Stimulated activated naive CD8-positive, alpha-beta T cell treated with anti-CD3 and anti-CD28 coated beads, Interleukin-15, amount 100 ng/mL, for 72 hours (primary cell): ENCODE measurements at regions not wholly inside any gene's neighbourhood (a gene's known extent, or its start where the extent isn't known, plus 50 kb on each side); places are given as distances from the start of the nearest gene placed in this dataset.

Source experiments
- ATAC-seq: fragments of 150-1000 bp; cut with Tn5 transposase; 2 replicates; pipeline ENCODE4 v1.10.0; 2021; ENCODE audit warnings: mild to moderate bottlenecking, moderate library complexity
- DNase-seq, 2 donors: peaks; one replicate each; pipeline ENCODE4 v3.0.0; 2021 to 2022
- H3K27ac Mint-ChIP-seq, 2 donors: one replicate each; pipeline ENCODE4 v1.8.0; 2022; ENCODE audit warnings: mild to moderate bottlenecking in 2 of 2, mixed read lengths in 2 of 2, moderate library complexity in 2 of 2
- H3K27me3 Mint-ChIP-seq: one replicate; pipeline ENCODE4 v1.8.0; 2022; ENCODE audit warnings: mixed read lengths
- H3K4me1 Mint-ChIP-seq: one replicate; pipeline ENCODE4 v1.8.0; 2022; ENCODE audit warnings: mild to moderate bottlenecking, mixed read lengths
- H3K4me3 Mint-ChIP-seq, 2 donors: one replicate each; pipeline ENCODE4 v1.8.0; 2022; ENCODE audit warnings: mild to moderate bottlenecking in 2 of 2, mixed read lengths in 2 of 2, moderate library complexity in 1 of 2
- H3K9me3 Mint-ChIP-seq, 2 donors: one replicate each; pipeline ENCODE4 v1.8.0; 2022; ENCODE audit warnings: mixed read lengths in 2 of 2

GRCh38 chr3:164477403-164477802 lies 600.9 kb downstream of the SI start:
- Mint-ChIP-seq H3K4me3 (no peak overlapping the region), H3K27me3 (no peaks in the 10 kb centered on the region), H3K9me3 (peaks cover 0 to 12% of the 10 kb centered on the region in 2 donors), H3K4me1 (no peaks in the 10 kb centered on the region), H3K27ac (no peak overlapping the region)
- DNase-seq (no peak), ATAC-seq (no peak)

- no peak overlapping the region for H3K4me3 Mint-ChIP-seq
Measured at GRCh38 chr3:164476631-164477030, 601.7 kb downstream of the SI start.

DNA sequence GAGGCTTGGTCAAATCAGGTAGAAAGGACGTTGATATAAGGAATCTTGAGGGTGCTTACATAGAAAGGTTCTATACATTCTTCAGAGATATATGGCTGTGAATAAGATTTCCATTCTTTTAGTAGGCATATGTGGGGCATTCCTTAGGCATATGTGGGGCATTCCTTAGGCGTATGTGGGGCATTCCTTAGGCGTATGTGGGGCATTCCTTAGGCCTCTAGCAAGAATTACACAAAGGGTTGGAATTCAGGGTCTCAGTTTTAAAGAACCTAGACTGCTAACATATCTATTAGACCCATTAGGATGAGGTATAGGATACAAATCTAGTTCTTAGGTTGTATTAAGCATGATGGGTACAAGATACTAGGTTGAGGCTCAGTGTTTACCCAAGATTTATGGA lies 607.8 kb downstream of the SI start:
- H3K4me3 Mint-ChIP-seq: no peak overlapping the region

More at GRCh38 chr3:164476631-164477030, 601.7 kb downstream of the SI start:
- H3K4me1 Mint-ChIP-seq: no peaks in the 10 kb centered on the region
- DNase-seq (no peak), ATAC-seq (no peak)
- H3K27ac Mint-ChIP-seq: no peak overlapping the region
- H3K27me3 Mint-ChIP-seq: no peaks in the 10 kb centered on the region
- peaks cover 0 to 7% of the 10 kb centered on the region in 2 donors for H3K9me3 Mint-ChIP-seq

DNA sequence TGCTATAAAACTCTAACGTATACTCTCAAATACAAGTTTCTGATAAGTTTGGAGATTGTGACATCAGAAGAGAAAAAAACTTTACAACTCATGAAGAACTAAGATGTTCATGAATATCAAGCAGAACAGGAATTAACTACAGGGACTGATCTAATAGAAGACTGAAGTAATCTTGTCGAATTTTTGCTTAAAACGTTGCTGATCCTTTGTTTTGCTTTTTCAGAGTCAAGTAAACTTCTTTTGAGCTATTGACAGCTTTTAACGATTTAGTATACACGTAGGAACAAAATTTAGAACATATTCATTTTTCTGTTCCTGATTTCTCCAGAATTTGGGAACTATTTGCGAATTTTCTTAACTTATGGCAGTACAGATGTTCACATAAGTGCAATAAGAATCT lies 610.2 kb downstream of the SI start:
- Mint-ChIP-seq H3K27ac (no peak overlapping the region), H3K4me1 (no peaks in the 10 kb centered on the region), H3K4me3 (no peak overlapping the region), H3K9me3 (peaks cover 20 to 22% of the 10 kb centered on the region in 2 donors), H3K27me3 (no peaks in the 10 kb centered on the region)
- ATAC-seq (no peak), DNase-seq (no peak)

More for the DNA sequence above, 607.8 kb downstream of the SI start:
- Mint-ChIP-seq H3K4me1 (no peaks in the 10 kb centered on the region), H3K27ac (no peak overlapping the region), H3K27me3 (no peaks in the 10 kb centered on the region), H3K9me3 (peaks cover 17 to 22% of the 10 kb centered on the region in 2 donors)
- DNase-seq (no peak), ATAC-seq (no peak)

- Mint-ChIP-seq H3K27ac (no peak overlapping the region), H3K4me3 (no peak overlapping the region), H3K9me3 (peaks cover 20 to 22% of the 10 kb centered on the region in 2 donors), H3K27me3 (no peaks in the 10 kb centered on the region), H3K4me1 (no peaks in the 10 kb centered on the region)
- DNase-seq (no peak), ATAC-seq (no peak)
Measured at GRCh38 chr3:164467007-164467406, 611.3 kb downstream of the SI start.

DNA sequence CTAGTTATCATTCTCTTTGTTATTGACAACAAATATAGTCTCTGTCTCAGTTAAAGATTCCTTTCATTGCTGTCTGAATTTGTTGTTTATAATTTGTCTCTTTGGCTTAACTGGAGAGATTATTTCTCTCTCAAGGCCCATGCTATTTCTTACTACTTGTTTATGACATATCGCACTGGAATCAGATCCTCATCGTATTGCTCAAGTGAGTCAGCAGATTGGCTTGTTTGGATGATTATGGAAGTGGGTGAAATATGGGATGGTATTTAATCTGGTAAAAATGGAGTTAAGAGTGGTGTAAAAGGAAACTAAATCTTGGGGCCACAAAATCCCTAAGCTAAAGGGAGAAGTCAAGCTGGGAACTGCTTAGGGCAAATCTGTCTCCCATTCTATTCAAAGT lies 613.1 kb downstream of the SI start:
- no peaks in the 10 kb centered on the region for H3K4me1 Mint-ChIP-seq
- H3K9me3 Mint-ChIP-seq: peaks cover 20 to 21% of the 10 kb centered on the region in 2 donors
- DNase-seq (no peak), ATAC-seq (no peak)
- no peak overlapping the region for H3K27ac Mint-ChIP-seq
- no peaks in the 10 kb centered on the region for H3K27me3 Mint-ChIP-seq
- no peak overlapping the region for H3K4me3 Mint-ChIP-seq

DNA sequence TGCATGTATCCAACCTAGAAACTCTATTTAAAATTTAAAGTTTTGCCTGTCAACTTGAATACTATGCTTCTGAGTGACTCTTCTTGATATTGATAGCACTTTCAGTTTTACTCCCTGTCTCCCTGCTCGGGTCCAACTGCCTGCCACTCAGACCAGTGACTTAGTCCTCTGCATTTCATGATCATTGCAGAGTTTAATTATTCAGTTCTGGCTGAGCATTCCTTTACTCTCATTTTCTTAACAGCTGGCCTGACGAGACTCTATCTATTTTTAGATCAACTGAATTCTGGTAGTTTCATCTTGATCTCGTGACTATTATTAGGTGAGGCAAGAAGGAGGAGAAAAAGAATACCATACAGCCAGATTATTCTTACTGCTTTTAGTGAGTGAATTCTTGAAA lies 617.4 kb downstream of the SI start:
- H3K4me1 Mint-ChIP-seq: no peaks in the 10 kb centered on the region
- H3K27ac Mint-ChIP-seq: peak overlapping the region in 1 of 2 donors; percentile 2
- no peaks in the 10 kb centered on the region for H3K27me3 Mint-ChIP-seq
- no peak for DNase-seq
- no peak overlapping the region for H3K4me3 Mint-ChIP-seq
- no peak for ATAC-seq
- H3K9me3 Mint-ChIP-seq: peaks cover 0 to 18% of the 10 kb centered on the region in 2 donors

- Mint-ChIP-seq H3K27me3 (no peaks in the 10 kb centered on the region), H3K9me3 (peaks cover 2 to 10% of the 10 kb centered on the region in 2 donors), H3K4me1 (no peaks in the 10 kb centered on the region), H3K27ac (no peak overlapping the region), H3K4me3 (no peak overlapping the region)
- DNase-seq (no peak), ATAC-seq (no peak)
Measured at GRCh38 chr3:164459521-164460151, 618.7 kb downstream of the SI start.

GRCh38 chr3:164458986-164459385 lies 619.3 kb downstream of the SI start:
- no peak overlapping the region for H3K4me3 Mint-ChIP-seq
- DNase-seq (no peak), ATAC-seq (no peak)
- H3K4me1 Mint-ChIP-seq: no peaks in the 10 kb centered on the region
- peaks cover 6 to 10% of the 10 kb centered on the region in 2 donors for H3K9me3 Mint-ChIP-seq
- H3K27ac Mint-ChIP-seq: no peak overlapping the region
- H3K27me3 Mint-ChIP-seq: no peaks in the 10 kb centered on the region

- H3K27ac Mint-ChIP-seq: no peak overlapping the region
- ATAC-seq (no peak), DNase-seq (no peak)
- H3K4me3 Mint-ChIP-seq: no peak overlapping the region
- no peaks in the 10 kb centered on the region for H3K4me1 Mint-ChIP-seq
- H3K27me3 Mint-ChIP-seq: no peaks in the 10 kb centered on the region
- peaks cover 6 to 25% of the 10 kb centered on the region in 2 donors for H3K9me3 Mint-ChIP-seq
Measured at GRCh38 chr3:164453714-164454113, 624.6 kb downstream of the SI start.

GRCh38 chr3:164452707-164453106 lies 625.6 kb downstream of the SI start:
- no peaks in the 10 kb centered on the region for H3K27me3 Mint-ChIP-seq
- H3K9me3 Mint-ChIP-seq: peaks cover 6 to 25% of the 10 kb centered on the region in 2 donors
- H3K27ac Mint-ChIP-seq: no peak overlapping the region

GRCh38 chr3:164451072-164451910 lies 627.0 kb downstream of the SI start:
- H3K27ac Mint-ChIP-seq: no peak overlapping the region
- H3K4me3 Mint-ChIP-seq: no peak overlapping the region
- H3K27me3 Mint-ChIP-seq: no peaks in the 10 kb centered on the region
- DNase-seq (no peak), ATAC-seq (no peak)
- H3K4me1 Mint-ChIP-seq: no peaks in the 10 kb centered on the region
- peaks cover 12 to 30% of the 10 kb centered on the region in 2 donors for H3K9me3 Mint-ChIP-seq

More at GRCh38 chr3:164452707-164453106, 625.6 kb downstream of the SI start:
- DNase-seq (no peak), ATAC-seq (no peak)
- H3K4me3 Mint-ChIP-seq: no peak overlapping the region
- no peaks in the 10 kb centered on the region for H3K4me1 Mint-ChIP-seq

DNA sequence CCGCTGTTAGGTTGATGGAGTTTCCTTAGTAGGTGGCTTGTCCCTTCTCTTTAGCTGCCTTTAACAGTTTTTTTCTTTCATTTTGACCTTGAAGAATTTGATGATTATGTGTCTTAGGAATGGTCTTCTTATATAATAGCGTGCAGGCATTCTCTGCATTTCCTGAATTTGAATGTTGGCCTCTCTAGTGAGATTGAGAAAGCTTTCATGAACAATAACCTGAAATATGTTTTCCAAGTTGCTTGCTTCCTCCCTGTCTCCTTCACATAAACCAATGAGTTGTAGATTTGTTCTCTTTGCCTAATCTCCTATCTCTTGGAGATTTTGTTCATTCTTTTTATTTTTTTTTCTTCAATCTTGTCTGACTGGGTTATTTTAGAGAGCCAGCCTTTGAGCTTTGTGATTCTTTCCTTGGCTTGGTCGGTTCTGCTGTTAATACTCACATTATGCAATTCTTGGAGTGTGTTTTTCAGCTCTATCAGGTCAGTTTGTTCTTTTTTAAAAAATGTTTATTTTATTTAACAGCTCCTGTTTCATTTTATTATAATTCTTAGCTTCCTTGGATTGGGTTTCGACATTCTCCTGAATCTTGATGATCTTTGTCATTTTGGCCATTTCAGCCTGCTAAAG lies 627.9 kb downstream of the SI start:
- peaks cover 12 to 36% of the 10 kb centered on the region in 2 donors for H3K9me3 Mint-ChIP-seq
- H3K4me3 Mint-ChIP-seq: no peak overlapping the region
- no peak overlapping the region for H3K27ac Mint-ChIP-seq
- DNase-seq (no peak), ATAC-seq (no peak)
- H3K4me1 Mint-ChIP-seq: no peaks in the 10 kb centered on the region
- H3K27me3 Mint-ChIP-seq: no peaks in the 10 kb centered on the region

DNA sequence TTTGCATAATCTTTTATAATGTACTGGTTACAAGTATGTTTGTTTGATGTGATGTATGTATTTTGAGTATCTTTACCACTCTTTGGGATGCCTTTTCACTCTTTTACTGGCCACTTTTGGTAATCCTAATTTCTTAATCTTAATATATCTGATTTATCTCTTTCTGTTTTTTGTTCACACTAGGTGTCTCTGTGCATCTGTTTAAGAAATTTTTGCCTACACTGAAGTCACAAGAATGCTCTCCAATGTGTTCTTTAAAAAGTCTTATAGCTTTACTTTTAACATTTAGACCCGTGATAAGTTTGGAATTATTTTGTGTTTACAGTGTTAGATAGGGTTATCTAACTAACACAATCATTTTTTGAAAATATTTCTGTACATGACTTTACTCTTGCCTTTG lies 659.1 kb downstream of the SI start:
- Mint-ChIP-seq H3K9me3 (peaks cover 0 to 4% of the 10 kb centered on the region in 2 donors), H3K27ac (no peak overlapping the region), H3K27me3 (no peaks in the 10 kb centered on the region), H3K4me3 (no peak overlapping the region), H3K4me1 (no peaks in the 10 kb centered on the region)
- DNase-seq (no peak), ATAC-seq (no peak)

GRCh38 chr3:164418414-164418813 lies 659.9 kb downstream of the SI start:
- Mint-ChIP-seq H3K4me1 (no peaks in the 10 kb centered on the region), H3K27ac (no peak overlapping the region), H3K9me3 (peaks cover 0 to 4% of the 10 kb centered on the region in 2 donors), H3K4me3 (no peak overlapping the region), H3K27me3 (no peaks in the 10 kb centered on the region)
- no peak for ATAC-seq
- DNase-seq: no peak

GRCh38 chr3:164417955-164418354 lies 660.3 kb downstream of the SI start:
- H3K27me3 Mint-ChIP-seq: no peaks in the 10 kb centered on the region
- no peaks in the 10 kb centered on the region for H3K4me1 Mint-ChIP-seq
- no peak overlapping the region for H3K4me3 Mint-ChIP-seq
- ATAC-seq (no peak), DNase-seq (no peak)
- H3K9me3 Mint-ChIP-seq: peaks cover 2 to 4% of the 10 kb centered on the region in 2 donors
- no peak overlapping the region for H3K27ac Mint-ChIP-seq
